ENCODE measurements at regions not wholly inside any gene's neighbourhood (a gene's known extent, or its start where the extent isn't known, plus 50 kb on each side); places are given as distances from the start of the nearest gene placed in this dataset.
"Not testable (repeated sequence)": the region's sequence is repeated elsewhere in the genome, so short reads cannot be mapped to it uniquely, and the experiment has no call there.

DNA sequence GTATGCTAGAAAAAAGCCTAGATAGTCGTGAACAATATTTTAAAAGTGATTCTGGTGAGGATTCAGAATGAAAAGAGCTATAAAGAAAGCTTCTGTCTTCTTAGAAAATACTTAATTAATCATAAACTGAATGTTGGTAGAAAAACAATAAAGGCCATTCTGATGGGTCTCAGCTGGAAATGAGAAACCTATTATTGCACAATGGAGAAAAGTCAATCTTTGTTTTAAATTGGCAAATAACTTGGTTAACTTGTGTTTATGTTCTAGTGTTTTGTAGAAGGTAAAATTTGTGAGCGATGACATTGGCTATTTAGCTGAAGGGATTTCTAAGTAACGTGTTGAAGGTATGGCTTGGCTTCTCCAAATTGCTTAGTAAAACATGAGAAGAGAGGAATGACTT is 74.1 kb upstream of the TMED7 start:
- ATAC-seq: no peak
- 35% methylated on average over 3 of the region's 3 CpGs for WGBS (ENCODE audit: missing lambda C conversion rate)
- Histone ChIP-seq H3K9me3 (no peaks in the 10 kb centered on the region), H3K27ac (no peak overlapping the region), H3K4me3 (no peak overlapping the region), H3K4me1 (no peaks in the 10 kb centered on the region), H3K4me2 (no peak overlapping the region)
- POLR2A ChIA-PET: no interaction called here
- DNase-seq (ENCODE audit: low read depth in 1 of 2, low spot score in 1 of 2): no peak
- no peak for TF ChIP-seq KDM1A (IDR thresholded peaks at IDR 0.05; ENCODE audit: low read depth)
- no peak for TF ChIP-seq CHD4 (IDR thresholded peaks at IDR 0.05; ENCODE audit: borderline replicate concordance)
- TF ChIP-seq, protein P1, sequence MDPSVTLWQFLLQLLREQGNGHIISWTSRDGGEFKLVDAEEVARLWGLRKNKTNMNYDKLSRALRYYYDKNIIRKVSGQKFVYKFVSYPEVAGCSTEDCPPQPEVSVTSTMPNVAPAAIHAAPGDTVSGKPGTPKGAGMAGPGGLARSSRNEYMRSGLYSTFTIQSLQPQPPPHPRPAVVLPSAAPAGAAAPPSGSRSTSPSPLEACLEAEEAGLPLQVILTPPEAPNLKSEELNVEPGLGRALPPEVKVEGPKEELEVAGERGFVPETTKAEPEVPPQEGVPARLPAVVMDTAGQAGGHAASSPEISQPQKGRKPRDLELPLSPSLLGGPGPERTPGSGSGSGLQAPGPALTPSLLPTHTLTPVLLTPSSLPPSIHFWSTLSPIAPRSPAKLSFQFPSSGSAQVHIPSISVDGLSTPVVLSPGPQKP (IDR thresholded peaks at IDR 0.05; ENCODE audit: low read depth, low read length): no peak
- TF ChIP-seq NR3C1 (IDR thresholded peaks at IDR 0.05): no peak
- TF ChIP-seq, protein P2, sequence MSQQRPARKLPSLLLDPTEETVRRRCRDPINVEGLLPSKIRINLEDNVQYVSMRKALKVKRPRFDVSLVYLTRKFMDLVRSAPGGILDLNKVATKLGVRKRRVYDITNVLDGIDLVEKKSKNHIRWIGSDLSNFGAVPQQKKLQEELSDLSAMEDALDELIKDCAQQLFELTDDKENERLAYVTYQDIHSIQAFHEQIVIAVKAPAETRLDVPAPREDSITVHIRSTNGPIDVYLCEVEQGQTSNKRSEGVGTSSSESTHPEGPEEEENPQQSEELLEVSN (IDR thresholded peaks at IDR 0.05; ENCODE audit: borderline replicate concordance, low read depth): no peak
- no peak for TF ChIP-seq RFX5 (IDR thresholded peaks at IDR 0.05)
- no peak for TF ChIP-seq HDAC2 (IDR thresholded peaks at IDR 0.05)
- TF ChIP-seq NPAS2 (CRISPR knock-in tag; IDR thresholded peaks at IDR 0.05; ENCODE audit: borderline replicate concordance): no peak
- no peak for TF ChIP-seq JUN (IDR thresholded peaks at IDR 0.05)
- TF ChIP-seq MAFK (IDR thresholded peaks at IDR 0.05; ENCODE audit: partially characterized antibody): no peak
- TF ChIP-seq, protein P3, sequence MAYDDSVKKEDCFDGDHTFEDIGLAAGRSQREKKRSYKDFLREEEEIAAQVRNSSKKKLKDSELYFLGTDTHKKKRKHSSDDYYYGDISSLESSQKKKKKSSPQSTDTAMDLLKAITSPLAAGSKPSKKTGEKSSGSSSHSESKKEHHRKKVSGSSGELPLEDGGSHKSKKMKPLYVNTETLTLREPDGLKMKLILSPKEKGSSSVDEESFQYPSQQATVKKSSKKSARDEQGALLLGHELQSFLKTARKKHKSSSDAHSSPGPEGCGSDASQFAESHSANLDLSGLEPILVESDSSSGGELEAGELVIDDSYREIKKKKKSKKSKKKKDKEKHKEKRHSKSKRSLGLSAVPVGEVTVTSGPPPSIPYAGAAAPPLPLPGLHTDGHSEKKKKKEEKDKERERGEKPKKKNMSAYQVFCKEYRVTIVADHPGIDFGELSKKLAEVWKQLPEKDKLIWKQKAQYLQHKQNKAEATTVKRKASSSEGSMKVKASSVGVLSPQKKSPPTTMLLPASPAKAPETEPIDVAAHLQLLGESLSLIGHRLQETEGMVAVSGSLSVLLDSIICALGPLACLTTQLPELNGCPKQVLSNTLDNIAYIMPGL (CRISPR knock-in tag; IDR thresholded peaks at IDR 0.05; ENCODE audit: borderline replicate concordance): no peak
- TF ChIP-seq JUNB (IDR thresholded peaks at IDR 0.05): no peak
- no peak for TF ChIP-seq GATA3 (IDR thresholded peaks at IDR 0.05; ENCODE audit: borderline replicate concordance)
- no peak for TF ChIP-seq CEBPB (IDR thresholded peaks at IDR 0.05)
- no peak for FAIRE-seq
- CTCF ChIA-PET: interaction anchor here (0.8 kb wide), 1 partner anchor 65 kb away, joined by 3 read pairs; no protein-coding TSS in a partner anchor

DNA sequence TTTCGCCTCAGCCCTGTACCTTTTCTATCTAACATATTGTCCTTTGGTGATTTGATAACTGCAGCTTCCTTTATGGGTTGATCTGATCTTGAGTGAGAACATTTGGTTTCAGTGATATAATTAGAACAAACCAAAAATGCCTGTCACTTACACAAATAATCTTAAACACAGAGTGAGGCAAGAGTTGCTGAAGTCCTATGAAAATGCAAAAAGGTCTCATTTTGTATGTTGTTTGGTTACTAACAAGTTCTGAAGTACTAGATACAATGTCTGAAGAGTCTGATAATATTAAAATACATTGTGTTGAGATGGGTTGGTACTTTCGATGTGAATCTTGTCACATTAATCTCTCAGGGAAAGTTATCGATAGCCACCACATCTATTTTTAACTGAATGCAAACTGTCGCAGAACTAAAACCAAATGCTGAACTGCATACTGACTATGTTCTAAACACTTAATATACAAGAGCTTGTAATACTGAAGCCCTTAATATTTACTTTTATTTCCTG is 70.4 kb upstream of the TMED7 start:
- CTCF ChIA-PET: no interaction called here
- FAIRE-seq: no peak
- TF ChIP-seq, protein P4, sequence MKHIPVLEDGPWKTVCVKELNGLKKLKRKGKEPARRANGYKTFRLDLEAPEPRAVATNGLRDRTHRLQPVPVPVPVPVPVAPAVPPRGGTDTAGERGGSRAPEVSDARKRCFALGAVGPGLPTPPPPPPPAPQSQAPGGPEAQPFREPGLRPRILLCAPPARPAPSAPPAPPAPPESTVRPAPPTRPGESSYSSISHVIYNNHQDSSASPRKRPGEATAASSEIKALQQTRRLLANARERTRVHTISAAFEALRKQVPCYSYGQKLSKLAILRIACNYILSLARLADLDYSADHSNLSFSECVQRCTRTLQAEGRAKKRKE (CRISPR knock-in tag; IDR thresholded peaks at IDR 0.05; ENCODE audit: low read depth): no peak
- TF ChIP-seq RFX5 (IDR thresholded peaks at IDR 0.05): no peak
- no peak for TF ChIP-seq POLR2AphosphoS2 (conservative IDR thresholded peaks at IDR 0.05; ENCODE audit: low read length)
- TF ChIP-seq TFCP2L1 (CRISPR knock-in tag; IDR thresholded peaks at IDR 0.05): no peak
- TF ChIP-seq ZSCAN20 (CRISPR knock-in tag; IDR thresholded peaks at IDR 0.05): no peak
- TF ChIP-seq GATA3 (IDR thresholded peaks at IDR 0.05; ENCODE audit: borderline replicate concordance): no peak
- no peak for TF ChIP-seq NPAS2 (CRISPR knock-in tag; IDR thresholded peaks at IDR 0.05; ENCODE audit: borderline replicate concordance)
- no peak for TF ChIP-seq FOSL2 (IDR thresholded peaks at IDR 0.05)
- TF ChIP-seq FOSL2 (CRISPR knock-in tag; IDR thresholded peaks at IDR 0.05): no peak
- POLR2A ChIA-PET: no interaction called here
- no peak overlapping the region for H3K27ac ChIP-seq
- WGBS (ENCODE audit: missing lambda C conversion rate): 68% methylated on average over 4 of the region's 4 CpGs
- no peak overlapping the region for H3K4me3 ChIP-seq
- DNase-seq (ENCODE audit: low read depth in 1 of 2, low spot score in 1 of 2): no peak
- no peaks in the 10 kb centered on the region for H3K4me1 ChIP-seq
- H3K4me2 ChIP-seq: no peak overlapping the region
- no peaks in the 10 kb centered on the region for H3K9me3 ChIP-seq
- ATAC-seq: no peak

DNA sequence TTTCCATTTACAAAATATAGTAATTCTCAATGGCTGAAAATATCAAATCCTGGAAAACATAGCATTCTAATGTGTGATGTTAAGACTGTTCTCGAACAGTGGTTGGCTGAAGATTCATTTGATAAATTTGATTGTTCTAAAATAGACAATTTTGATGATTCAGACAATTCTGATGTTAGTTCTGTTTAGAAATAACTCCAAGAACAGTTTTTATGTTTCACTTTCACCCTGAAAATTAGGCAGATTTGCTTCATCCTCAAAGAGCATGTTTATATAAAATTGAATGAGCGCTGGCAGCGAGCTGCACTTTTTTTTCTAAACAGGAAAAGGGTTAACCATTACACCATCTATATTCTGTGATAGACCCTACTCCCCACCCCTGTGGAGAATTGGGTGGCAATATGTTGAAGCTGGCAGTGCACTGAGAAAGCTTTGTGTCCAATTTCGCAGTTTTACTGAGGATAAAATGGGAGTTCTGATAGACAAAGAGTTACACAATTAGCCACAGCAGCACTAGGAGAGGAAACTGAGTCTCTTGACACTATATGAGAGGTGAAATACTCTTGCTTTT is 69.6 kb upstream of the TMED7 start:
- Histone ChIP-seq H3K4me2 (no peak overlapping the region), H3K27ac (no peak overlapping the region), H3K4me3 (no peak overlapping the region), H3K9me3 (no peaks in the 10 kb centered on the region), H3K4me1 (no peaks in the 10 kb centered on the region)
- DNase-seq (ENCODE audit: low read depth in 1 of 2, low spot score in 1 of 2) (no peak), FAIRE-seq (no peak), ATAC-seq (no peak)
- TF ChIP-seq MAFK (IDR thresholded peaks at IDR 0.05; ENCODE audit: partially characterized antibody) (peak; percentile 80), FOSL2 (IDR thresholded peaks at IDR 0.05) (no peak), FOSL2 (CRISPR knock-in tag; IDR thresholded peaks at IDR 0.05) (no peak)
- CTCF ChIA-PET: no interaction called here
- POLR2A ChIA-PET: no interaction called here
- 29% methylated on average over 4 of the region's 4 CpGs for WGBS (ENCODE audit: missing lambda C conversion rate)

DNA sequence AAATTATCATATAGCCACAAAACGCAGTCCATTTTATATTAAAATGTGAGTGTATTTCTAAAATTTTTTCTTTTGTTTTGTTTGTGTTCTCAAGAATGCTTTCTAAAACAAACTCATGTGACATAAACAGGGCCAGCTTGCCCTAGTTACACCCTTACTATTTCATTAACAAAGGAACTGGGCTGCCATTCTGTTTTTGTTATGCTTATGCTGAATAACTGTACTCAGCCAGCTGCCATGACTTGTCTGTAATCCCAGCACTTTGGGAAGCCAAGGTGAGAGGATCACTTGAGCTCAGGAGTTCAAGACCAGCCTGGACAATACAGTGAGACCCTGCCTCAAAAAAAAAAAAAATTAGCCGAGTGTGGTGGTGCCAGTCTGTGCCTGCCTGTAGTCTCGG is 66.0 kb upstream of the TMED7 start:
- H3K4me2 ChIP-seq; H3K4me1 ChIP-seq; FAIRE-seq; H3K4me3 ChIP-seq; CTCF ChIA-PET; H3K9me3 ChIP-seq; DNase-seq (ENCODE audit: low read depth in 1 of 2, low spot score in 1 of 2); POLR2A ChIA-PET; ATAC-seq; H3K27ac ChIP-seq: not testable (repeated sequence)
- WGBS (ENCODE audit: missing lambda C conversion rate): 87% methylated on average over 2 of the region's 3 CpGs
